ENCODE measurements at regions not wholly inside any gene's neighbourhood (a gene's known extent, or its start where the extent isn't known, plus 50 kb on each side); places are given as distances from the start of the nearest gene placed in this dataset.

- no peak for DNase-seq
Measured at GRCh38 chr12:73372856-73373255, 1100.7 kb downstream of the TRHDE start.

- no peak for DNase-seq
Measured at GRCh38 chr12:73374360-73374759, 1102.2 kb downstream of the TRHDE start.

GRCh38 chr12:73383584-73384222 is 1111.5 kb downstream of the TRHDE start:
- DNase-seq, result no peak

GRCh38 chr12:73384592-73384991 is 1112.4 kb downstream of the TRHDE start:
- no peak for DNase-seq

- DNase-seq, result no peak
Measured at GRCh38 chr12:73390261-73390660, 1118.1 kb downstream of the TRHDE start.

- DNase-seq, result no peak
Measured at GRCh38 chr12:73413051-73413450, 1124.6 kb upstream of the ATXN7L3B start.

GRCh38 chr12:73413974-73414373 is 1123.7 kb upstream of the ATXN7L3B start:
- DNase-seq, result no peak

GRCh38 chr12:73414926-73415325 is 1122.7 kb upstream of the ATXN7L3B start:
- no peak for DNase-seq

GRCh38 chr12:73418541-73418940 is 1119.1 kb upstream of the ATXN7L3B start:
- DNase-seq, result no peak

- no peak for DNase-seq
Measured at GRCh38 chr12:73421832-73422231, 1115.8 kb upstream of the ATXN7L3B start.

- no peak for DNase-seq
Measured at GRCh38 chr12:73424484-73424883, 1113.2 kb upstream of the ATXN7L3B start.

- no peak for DNase-seq
Measured at GRCh38 chr12:73445658-73446324, 1091.8 kb upstream of the ATXN7L3B start.

GRCh38 chr12:73452672-73453469 is 1084.8 kb upstream of the ATXN7L3B start:
- no peak for DNase-seq

GRCh38 chr12:73460212-73460611 is 1077.4 kb upstream of the ATXN7L3B start:
- DNase-seq, result no peak

GRCh38 chr12:73465106-73465505 is 1072.5 kb upstream of the ATXN7L3B start:
- no peak for DNase-seq

- DNase-seq, result no peak
Measured at GRCh38 chr12:73486256-73486655, 1051.4 kb upstream of the ATXN7L3B start.

GRCh38 chr12:73506611-73507010 is 1031.0 kb upstream of the ATXN7L3B start:
- DNase-seq, result no peak

GRCh38 chr12:73514672-73515071 is 1023.0 kb upstream of the ATXN7L3B start:
- no peak for DNase-seq

- no peak for DNase-seq
Measured at GRCh38 chr12:73517859-73518258, 1019.8 kb upstream of the ATXN7L3B start.

GRCh38 chr12:73529231-73529630 is 1008.4 kb upstream of the ATXN7L3B start:
- no peak for DNase-seq

- no peak for DNase-seq
Measured at GRCh38 chr12:73529954-73530353, 1007.7 kb upstream of the ATXN7L3B start.

GRCh38 chr12:73531752-73532151 is 1005.9 kb upstream of the ATXN7L3B start:
- no peak for DNase-seq

- DNase-seq, result no peak
Measured at GRCh38 chr12:73547421-73547820, 990.2 kb upstream of the ATXN7L3B start.

- DNase-seq, result no peak
Measured at GRCh38 chr12:73585136-73585535, 952.5 kb upstream of the ATXN7L3B start.
